Astrocyte of the cerebellum (primary cell): ENCODE measurements at regions not wholly inside any gene's neighbourhood (a gene's known extent, or its start where the extent isn't known, plus 50 kb on each side); places are given as distances from the start of the nearest gene placed in this dataset.

Experiments used
- DNase-seq: peaks from one replicate; pipeline ENCODE4 v3.0.0-alpha.2; 2011; ENCODE audit warnings: low read depth
- H3K4me3 ChIP-seq: 2 replicates; pipeline ENCODE4 v1.5.1; 2011; ENCODE audit warnings: mild to moderate bottlenecking, low read depth, low read length, moderate library complexity
- CTCF ChIP-seq: IDR thresholded peaks from 2 replicates; pipeline ENCODE4 v1.5.1; 2012; ENCODE audit warnings: low read length, low read depth, moderate library complexity, mild to moderate bottlenecking; ENCODE audit errors: missing control alignments
- in situ Hi-C: cut with HindIII; loops from 2 replicates; pipeline ENCODE4 v1.10.0; 2017; ENCODE audit warnings: low sequenced_read_pairs

- no peak overlapping the region for H3K4me3 ChIP-seq
- DNase-seq = no peak
- in situ Hi-C loops = no loop called here
- TF ChIP-seq CTCF = no peak
Measured at GRCh38 chr1:88557014-88557413, 127.1 kb upstream of the PKN2 start.

- DNase-seq = no peak
- H3K4me3 ChIP-seq = no peak overlapping the region
- in situ Hi-C loops = no loop called here
- TF ChIP-seq CTCF = no peak
Measured at GRCh38 chr1:88560621-88561020, 123.5 kb upstream of the PKN2 start.

- in situ Hi-C loops = no loop called here
- no peak for DNase-seq
- TF ChIP-seq CTCF = no peak
Measured at GRCh38 chr1:88562991-88563390, 121.1 kb upstream of the PKN2 start.

GRCh38 chr1:88566615-88567387 lies 117.3 kb upstream of the PKN2 start:
- DNase-seq = no peak
- no peak for TF ChIP-seq CTCF
- H3K4me3 ChIP-seq = no peak overlapping the region
- in situ Hi-C loops = no loop called here

More at GRCh38 chr1:88562991-88563390, 121.1 kb upstream of the PKN2 start:
- no peak overlapping the region for H3K4me3 ChIP-seq

- no peak for TF ChIP-seq CTCF
- DNase-seq = no peak
- no peak overlapping the region for H3K4me3 ChIP-seq
- in situ Hi-C loops = no loop called here
Measured at GRCh38 chr1:88571506-88571905, 112.6 kb upstream of the PKN2 start.

- DNase-seq = no peak
- TF ChIP-seq CTCF = no peak
- H3K4me3 ChIP-seq = no peak overlapping the region
- in situ Hi-C loops = no loop called here
Measured at GRCh38 chr1:88579598-88579997, 104.5 kb upstream of the PKN2 start.

GRCh38 chr1:88581703-88582102 lies 102.4 kb upstream of the PKN2 start:
- no peak overlapping the region for H3K4me3 ChIP-seq
- in situ Hi-C loops = no loop called here
- TF ChIP-seq CTCF = no peak
- DNase-seq = no peak
